Pulmonary artery endothelial cell (primary cell): ENCODE measurements at regions not wholly inside any gene's neighbourhood (a gene's known extent, or its start where the extent isn't known, plus 50 kb on each side); places are given as distances from the start of the nearest gene placed in this dataset.

Experiments
- DNase-seq: peaks from one replicate; pipeline ENCODE4 v3.0.0-alpha.2; 2011; ENCODE audit warnings: low read depth, low spot score

GRCh38 chr3:157810924-157811718 lies 295.1 kb downstream of the SHOX2 start:
- no peak for DNase-seq

DNA sequence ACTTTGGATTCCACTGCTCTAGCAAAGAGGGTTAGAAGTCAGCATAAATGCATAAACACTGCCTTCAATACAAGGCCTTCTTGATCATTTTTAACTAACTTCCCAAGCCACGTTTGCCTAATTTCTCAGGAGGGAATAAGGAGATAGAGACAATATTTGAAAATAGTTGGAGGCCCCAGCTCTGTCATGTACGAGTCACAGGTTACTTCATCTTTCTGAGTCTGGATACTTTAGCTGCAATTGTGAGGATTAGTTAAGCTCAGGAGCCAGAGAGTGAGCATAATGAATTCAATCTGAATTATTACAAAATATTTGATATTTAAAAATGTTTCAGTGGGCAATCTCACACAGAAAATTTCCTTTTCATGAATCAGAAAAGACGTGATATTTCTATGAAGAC lies 298.9 kb downstream of the SHOX2 start:
- no peak for DNase-seq

GRCh38 chr3:157805538-157805937 lies 300.7 kb downstream of the SHOX2 start:
- no peak for DNase-seq

GRCh38 chr3:157794771-157795170 lies 291.6 kb upstream of the VEPH1 start:
- no peak for DNase-seq

GRCh38 chr3:157793745-157794144 lies 290.5 kb upstream of the VEPH1 start:
- no peak for DNase-seq

DNA sequence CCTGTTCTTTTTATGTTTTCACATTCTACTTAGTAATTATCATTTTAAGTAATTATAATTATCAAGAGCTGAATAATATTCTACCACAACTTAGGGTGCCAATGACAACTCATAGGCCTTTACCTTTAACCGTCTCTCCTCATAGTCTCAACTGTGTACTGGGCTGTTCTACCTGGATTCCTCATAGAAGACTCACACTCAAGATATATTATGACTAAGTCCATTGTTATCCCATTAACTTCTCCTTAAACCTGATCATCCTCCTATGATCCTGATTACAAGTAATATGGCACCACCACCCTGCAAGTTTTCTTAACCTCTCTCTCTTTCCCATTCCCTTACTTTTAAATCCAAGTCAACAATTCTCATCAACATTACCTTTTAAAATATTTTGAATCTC lies 285.9 kb upstream of the VEPH1 start:
- no peak for DNase-seq

- no peak for DNase-seq
These were observed 283.4 kb upstream of the VEPH1 start for GRCh38 chr3:157786618-157787017.

GRCh38 chr3:157786211-157786610 lies 283.0 kb upstream of the VEPH1 start:
- no peak for DNase-seq

- no peak for DNase-seq
These were observed 282.0 kb upstream of the VEPH1 start for GRCh38 chr3:157785102-157785826.

DNA sequence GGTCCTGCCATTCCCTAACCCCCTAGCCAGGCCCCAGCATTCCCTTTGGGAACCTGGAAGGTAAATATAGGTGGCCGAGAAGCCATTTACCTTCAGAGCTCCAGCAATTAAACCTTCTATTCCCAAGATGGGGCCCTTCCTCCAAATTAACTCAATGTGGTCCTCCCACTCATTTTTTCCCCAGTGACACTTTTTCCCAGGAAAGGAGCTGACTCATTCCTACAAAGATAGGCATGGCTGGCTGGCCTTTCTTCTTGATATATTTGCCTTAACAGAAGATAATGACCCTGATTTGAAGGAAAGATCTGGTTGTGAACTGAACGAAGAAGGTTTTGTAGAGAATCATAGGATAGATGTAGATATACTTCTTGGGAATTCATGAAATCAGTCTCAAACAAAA lies 279.0 kb upstream of the VEPH1 start:
- DNase-seq: no peak

- DNase-seq: no peak
These were observed 273.6 kb upstream of the VEPH1 start for GRCh38 chr3:157776861-157777260.

- no peak for DNase-seq
These were observed 272.2 kb upstream of the VEPH1 start for GRCh38 chr3:157775446-157775845.

GRCh38 chr3:157769378-157769777 lies 266.2 kb upstream of the VEPH1 start:
- DNase-seq: no peak

- no peak for DNase-seq
These were observed 264.4 kb upstream of the VEPH1 start for GRCh38 chr3:157767607-157768006.

GRCh38 chr3:157763644-157764043 lies 260.4 kb upstream of the VEPH1 start:
- no peak for DNase-seq

GRCh38 chr3:157759311-157759710 lies 256.1 kb upstream of the VEPH1 start:
- no peak for DNase-seq

DNA sequence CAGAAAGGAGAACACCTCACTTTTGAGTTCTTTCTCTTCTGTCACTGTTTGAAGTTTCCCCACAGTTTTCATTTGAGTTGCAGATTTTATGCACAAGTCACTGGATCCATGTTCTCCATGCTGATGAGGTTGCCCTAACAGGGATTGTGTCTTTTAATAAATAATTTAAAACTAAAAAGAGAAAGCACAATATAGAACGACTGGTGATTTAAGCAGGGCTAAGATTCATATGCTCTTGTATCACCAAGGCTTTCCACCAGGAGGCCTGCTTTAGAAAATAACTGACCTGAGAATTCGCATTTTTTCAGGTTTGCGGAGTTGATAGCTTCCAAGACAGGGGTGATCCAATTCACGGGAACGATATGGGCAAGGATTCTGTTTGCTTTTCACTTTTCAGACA lies 252.0 kb upstream of the VEPH1 start:
- DNase-seq: no peak

DNA sequence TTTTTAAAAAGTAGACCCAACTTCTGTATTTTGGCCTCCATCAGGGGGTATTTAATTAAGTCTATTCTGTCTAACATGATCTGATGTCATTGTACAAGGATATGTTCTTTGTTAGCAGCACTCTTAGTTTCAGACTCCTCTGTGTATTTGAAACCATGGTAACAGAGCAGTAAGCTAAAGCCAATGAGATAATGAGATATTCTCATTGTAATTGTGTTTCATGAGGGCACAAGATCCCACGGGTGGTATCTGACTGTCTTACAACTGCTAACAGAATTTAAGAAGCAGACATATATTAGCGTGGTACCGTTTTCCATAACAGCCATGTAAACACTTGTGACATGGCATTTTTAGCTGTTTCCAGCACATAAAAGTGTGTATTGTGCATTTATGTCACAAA lies 251.2 kb upstream of the VEPH1 start:
- DNase-seq: no peak

DNA sequence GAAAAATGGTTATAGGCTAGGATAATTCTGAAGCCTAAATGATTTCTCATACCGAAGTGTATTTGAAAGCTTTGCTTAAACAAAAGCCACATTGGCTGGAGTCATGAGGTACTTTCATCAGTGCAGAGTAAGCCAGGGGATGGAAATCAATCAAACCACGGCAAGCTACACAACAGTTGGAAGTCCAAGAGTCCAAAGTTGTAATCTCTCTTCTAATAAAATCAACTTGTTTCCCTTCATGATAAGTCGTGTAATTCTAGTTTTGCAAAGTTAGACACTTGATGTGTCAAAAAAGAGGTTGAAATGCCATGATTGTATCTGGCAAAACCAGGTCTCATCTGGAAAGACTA lies 250.5 kb upstream of the VEPH1 start:
- no peak for DNase-seq

DNA sequence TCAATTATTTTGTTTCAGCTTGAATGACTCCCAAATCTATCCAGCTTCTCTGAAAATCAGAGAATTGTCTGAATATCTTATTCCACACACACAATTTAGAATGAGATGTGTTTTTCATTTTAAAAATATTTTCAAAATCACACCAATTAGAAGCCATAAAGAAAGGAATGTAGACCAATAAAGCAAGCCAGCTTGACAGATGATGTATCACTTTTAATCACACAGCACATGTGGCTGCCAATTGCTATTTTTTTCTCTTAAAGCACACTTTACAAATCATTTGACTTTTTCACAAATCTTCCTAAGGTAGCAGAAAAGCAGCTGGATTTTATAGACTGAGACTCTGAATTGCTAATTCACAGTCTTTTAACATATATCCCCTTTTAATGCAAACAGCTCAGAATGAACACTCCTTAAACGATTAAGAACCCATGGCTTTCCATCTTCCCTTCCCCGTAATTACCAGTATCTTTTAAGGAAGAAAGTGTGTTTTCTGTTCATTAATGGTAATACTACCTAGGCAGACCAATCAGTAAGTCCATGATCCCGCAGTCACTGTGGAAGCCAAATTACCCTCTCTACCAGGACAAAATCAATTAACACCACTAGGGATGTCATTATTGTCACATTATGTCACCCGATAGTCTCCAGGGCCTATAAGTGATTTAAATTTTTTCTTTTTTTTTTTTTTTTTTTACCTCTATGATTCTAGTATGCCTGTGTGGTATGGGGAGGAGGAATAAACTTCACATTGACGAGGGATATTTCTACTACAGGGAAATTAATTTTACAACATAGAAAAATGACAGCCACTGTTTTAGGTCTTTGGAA lies 250.0 kb upstream of the VEPH1 start:
- DNase-seq: no peak

DNA sequence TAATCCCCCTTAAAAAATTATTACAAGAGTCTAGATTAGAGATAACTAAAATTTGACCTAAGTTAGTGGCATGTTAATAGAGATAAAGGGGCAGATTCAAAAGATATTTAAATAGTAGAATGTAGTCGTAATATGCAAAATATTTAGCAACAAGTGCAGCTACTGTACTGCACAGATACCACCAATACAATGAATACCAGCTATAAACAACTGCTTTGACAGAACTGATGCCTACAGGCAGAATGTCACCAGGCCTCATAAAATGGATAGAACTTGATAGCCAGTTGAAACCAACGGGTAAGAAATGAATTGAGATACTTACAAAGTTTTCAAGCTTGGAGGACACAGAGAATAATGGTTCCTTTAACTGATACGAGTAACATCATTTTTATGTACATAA lies 249.3 kb upstream of the VEPH1 start:
- DNase-seq: no peak

DNA sequence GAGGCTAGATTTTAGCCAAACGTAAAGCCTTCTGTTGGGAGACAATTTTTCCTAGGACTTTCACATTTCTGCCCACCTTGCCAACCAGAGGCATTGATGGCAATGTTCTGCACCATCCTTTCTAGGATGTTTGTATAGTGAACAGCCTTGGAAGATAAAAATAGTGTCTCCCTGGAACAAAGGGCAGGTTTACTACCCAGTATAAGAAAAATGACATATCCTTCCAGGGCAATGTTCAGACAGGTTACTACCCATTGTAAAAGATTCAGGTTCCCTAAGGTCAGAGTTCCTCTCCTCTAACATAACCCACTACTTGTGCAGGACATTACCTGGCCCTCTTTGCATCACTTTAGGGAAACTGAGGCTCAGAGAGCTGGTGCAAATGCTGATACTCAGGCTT lies 248.2 kb upstream of the VEPH1 start:
- DNase-seq: no peak
